HG03520 (cell line): ENCODE measurements at regions not wholly inside any gene's neighbourhood (a gene's known extent, or its start where the extent isn't known, plus 50 kb on each side); places are given as distances from the start of the nearest gene placed in this dataset.
A peak's percentile ranks its signal among the peaks of the same experiment; 100 is the strongest.
"Not testable (repeated sequence)": the region's sequence is repeated elsewhere in the genome, so short reads cannot be mapped to it uniquely, and the experiment has no call there.

Experiments
- ATAC-seq: cut with Tn5 transposase; IDR thresholded peaks from one replicate; pipeline ENCODE4 v1.9.1; 2021; ENCODE audit warnings: mild to moderate bottlenecking, moderate library complexity; ENCODE audit not compliant: unreplicated experiment

DNA sequence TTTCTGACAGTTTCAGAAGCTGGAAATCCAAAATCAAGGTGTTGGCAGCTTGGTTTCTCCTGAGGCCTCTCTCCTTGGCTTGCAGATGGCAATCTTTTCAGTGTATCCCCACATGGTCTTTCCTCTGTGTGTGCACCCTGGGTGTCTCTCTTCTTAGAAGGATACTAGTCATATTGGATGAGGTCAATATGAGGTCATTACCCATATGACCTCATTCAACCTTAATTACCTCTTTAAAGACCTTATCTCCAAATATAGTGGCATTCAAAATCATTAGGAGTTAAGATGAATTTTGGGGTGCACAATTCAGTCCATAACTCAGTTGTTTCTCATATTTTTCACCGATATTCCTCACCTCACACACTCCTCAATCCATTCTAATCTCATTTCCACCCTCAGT is 92.4 kb upstream of the TGM3 start:
- no peak for ATAC-seq

DNA sequence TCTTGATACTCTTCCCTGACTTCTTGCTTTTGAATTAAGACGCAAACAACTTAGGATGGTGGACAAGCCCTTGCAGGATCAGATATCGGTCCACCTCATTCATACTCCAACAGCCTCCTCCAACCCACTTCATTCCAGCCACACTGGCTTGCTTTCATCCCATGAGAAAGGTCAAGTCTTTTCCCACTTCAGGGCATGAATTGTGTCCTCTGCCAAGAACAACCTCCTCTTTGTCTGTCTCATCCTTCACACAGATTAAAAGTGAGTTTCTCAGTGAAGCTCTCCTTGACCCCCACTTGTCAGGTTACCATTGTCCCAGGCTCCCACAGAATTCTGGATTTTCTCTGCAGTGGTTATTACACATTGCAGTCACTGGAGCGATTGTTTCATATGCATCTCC is 91.8 kb upstream of the TGM3 start:
- ATAC-seq = no peak

DNA sequence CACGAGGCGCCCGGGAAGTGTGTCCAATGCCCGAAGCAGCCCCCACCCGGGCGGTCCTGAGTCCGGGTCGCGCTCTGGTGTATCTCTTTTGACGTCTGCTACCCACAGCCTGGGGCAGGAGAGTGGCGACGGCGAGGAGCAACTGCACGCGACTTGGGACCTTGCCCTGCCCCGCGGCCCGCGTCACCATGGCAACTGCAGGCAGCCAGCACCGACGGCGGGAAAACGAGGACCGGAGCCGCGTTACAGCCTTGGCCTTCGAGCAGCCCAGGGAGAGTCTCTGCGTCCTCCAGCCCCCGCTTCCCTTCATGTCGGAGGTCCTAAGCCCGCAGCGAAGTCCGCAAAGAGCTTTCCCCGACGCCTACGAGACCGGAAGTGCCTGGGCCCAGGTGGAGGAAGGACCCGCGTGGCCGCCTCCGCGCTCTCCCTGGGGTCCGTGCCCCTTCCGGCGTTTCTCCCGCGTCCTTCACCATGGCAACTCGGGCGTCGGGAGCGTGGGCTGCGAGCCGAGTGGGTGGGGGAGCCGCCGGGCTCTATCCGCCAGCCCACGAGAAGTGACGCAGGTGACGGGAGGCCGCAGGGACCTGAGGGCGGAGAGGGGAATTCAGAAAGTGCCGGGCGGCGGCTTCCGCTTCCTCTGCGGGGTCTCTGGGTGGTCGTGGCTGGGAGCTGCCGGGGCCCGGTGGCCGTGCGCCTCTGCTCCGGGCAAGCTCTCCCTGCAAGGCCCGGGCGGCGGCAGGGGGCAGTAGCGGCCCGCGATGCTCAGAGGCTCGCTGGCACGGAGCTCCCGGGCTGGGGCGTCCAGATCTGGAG is 88.6 kb upstream of the TGM3 start:
- peak; percentile 53 for ATAC-seq

DNA sequence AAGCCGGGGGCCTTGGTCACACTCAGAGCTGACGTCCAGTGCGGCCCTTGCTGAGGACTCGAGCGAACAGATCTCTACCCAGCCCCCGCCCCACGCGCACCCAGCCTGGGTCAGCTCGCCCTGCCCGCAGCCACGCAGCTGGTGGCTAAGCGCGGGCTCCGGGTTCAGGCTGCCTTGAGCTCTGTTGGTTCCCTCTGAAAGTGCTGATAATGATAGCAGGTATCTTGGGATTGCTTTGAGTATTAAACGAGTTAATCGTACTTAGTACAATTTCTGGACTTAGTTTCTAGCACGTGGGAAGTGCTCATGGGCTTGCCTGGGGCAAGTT is 88.1 kb upstream of the TGM3 start:
- ATAC-seq = no peak

DNA sequence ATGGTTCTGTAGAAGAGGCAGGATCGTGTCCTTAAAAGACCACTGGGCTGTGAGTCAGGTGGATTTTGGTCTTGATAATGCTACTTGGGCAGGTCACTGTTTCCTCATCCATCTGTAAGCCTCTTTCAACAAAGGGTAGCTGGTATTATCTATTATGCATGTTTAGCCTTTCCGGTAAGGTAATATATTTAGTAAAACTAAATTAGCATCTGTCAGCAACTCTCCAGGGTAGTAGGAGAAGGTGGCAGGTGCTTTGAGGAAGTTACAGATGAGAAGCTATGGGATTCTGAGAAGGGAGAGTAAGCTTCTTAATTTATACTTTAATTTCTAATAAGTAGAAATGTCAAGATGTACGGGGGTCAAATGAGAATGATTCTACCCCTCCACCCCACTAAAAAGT is 86.9 kb upstream of the TGM3 start:
- ATAC-seq = no peak

DNA sequence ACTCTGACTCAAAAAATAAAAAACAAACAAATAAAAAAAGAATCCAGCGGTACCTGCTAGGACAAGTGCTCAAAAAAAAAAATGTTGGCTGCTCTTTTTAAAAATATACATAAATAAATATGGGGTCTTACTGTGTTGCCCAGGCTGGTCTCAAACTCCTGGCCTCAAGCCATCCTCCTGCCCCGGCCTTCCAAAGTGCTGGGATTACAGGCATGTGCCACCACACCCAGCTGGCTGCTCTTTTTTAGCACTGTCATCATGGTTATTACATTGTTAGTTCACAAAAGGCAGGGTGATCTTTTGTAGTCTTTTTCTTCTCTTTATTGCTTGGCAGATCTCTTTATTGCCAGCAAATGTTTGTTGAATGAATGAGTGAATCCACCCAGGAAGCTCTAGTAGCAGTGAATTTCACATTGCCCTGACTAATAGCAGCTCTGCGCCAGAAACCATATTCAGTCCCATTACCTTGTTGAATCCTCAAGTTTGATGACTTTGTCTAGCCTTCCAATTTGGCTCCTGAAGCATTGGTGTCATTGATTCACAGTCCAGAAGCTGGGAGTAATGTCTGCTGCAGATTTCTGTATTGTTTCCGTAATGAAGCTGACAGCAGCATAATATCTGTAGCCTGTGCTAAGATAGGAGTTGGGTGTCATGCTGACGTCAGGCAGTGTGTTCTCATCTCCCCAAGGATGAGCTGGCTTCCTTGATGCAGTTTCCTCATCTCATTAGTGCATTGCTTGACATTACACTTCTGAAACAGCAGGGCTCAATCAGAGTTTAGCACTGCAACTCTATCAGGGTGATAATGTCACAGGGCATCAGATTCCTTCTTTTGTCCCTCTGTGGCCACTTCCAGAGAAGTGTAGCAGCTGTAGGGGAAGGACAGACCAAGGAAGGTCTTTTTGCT is 84.9 kb upstream of the TGM3 start:
- no peak for ATAC-seq

DNA sequence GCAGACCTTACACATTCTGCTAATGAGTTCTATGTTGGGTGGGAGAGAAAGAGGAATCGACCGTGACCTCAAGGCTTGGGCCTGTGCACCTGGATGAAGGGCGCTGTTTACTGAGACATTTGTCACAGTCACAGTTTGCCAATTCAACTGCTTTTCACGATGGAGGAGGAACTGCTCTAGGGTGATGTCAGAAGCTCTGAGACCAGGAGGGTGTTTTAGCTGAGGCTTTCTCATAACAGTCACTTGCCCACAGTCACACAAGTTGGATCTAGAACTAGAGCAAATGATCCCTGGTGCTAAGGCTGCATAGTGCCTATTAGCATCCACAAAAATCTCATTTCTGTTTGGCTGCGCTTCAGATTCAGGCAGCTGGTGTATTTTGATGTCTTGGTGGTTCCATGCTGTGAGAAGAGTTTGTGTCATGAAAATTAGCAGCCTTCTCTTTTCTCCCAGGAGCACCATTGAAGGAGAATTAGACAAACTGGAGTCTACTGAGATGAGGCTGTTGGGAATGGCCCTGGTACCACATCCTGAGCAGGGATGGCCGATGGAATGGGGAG is 83.3 kb upstream of the TGM3 start:
- ATAC-seq = no peak

DNA sequence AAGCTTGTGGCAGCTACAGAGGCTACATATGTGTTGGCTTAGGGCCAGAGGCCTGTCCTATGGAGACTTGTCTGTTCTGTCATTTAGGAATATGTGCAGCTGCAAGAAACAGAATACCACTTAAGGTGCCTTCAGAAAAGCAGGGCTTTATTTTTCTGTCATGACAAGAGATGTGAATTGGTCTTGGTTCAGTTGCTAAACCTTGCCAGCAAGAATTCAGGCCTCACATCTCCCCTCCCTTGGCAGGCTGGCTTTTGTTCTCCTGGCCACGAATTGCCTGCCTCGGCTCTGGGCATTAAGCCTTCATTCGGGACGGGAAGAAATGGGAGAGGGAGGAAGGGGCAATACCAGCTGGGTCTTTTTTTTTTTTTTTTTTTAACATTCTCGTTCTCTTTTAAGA is 82.4 kb upstream of the TGM3 start:
- no peak for ATAC-seq

DNA sequence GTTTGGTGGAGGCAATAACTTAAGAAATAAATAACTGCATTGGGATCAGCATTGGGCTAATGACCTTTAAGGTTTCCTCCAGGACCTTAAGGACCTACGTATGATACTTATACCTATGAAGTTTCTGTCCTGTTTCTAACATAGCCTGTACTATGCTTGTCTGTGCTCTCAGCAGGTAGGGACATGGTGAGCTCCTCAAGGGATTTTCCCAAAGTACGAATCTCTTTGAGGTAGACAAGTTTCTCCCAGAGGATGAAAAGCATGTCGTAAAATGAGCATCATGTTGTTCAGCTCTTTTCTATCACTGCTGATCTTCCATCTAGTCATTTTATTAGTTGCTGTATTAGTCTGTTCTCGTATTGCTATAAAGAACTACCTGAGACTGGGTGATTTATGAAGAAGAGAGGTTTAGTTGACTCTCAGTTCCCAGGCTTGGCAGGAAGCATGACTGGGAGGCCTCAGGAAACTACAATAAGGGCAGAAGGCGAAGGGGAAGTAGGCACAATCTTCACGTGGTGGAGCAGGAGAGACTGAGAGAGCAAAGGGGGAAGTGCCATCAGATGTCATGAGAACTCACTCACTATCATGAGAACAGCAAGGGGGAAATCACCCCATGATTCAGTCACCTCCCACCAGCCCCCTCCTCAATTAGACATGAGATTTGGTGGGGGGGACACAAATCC is 77.8 kb upstream of the TGM3 start:
- ATAC-seq = no peak

DNA sequence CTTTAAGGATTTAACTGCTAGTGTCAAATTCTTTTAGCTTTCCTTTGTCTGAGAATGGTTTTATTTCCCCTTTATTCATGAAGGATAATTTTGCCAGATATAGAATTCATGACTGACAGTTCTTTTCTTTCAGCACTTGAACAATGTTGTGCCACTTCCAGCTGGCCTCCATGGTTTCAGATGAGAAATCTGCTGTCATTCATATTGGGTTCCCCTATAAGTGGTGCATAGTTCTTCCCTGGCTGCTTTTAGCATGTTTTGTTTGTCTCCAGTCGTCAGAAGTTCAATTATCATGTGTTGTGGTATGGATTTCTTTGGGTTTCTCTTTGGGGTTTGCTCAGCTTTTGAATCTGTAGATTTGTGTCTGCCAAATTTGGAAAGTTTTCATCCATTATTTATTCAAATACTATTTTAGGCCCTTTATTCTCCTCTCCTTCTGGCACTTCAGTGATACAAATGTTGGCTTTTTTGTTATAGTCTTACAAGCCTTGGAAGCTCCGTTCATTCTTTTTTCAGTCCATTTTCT is 76.3 kb upstream of the TGM3 start:
- ATAC-seq = no peak

DNA sequence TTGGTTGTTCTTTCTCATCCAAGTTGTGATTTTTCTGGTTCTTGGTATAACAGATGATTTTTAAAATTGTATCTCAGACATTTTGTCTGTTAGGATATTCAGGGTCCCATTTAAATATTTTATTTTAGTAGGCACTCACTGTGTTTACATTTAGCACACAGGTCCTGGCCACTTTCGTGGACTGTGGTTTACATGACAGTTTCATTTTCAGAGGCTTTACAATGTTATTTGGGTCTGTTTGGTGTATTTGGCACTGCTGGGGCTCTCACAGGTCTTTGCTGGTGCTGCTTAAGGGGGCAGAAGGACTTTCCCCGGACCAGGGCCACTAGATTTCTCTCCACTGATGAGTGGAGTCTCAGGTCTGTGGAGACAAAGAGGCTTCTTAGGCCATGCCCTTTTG is 75.5 kb upstream of the TGM3 start:
- ATAC-seq = no peak

DNA sequence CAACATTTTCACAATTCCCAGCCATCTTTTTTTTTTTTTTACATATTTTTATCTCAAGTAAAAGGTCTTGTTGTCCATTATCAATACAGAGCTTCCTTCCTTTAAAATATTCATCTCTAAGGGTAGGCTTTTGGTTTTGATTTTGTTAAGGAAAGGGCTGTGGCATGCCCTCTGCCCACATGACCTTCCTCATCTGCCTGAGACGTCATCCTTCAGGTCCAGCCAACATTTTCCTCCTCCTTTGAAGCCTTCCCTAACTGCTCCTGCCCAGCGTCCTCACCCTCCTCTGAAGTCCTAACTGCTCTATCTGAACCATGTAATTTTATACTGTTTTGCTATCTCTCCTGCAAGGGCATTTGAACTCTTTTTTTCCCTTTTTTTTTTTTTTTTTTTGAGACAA is 73.9 kb upstream of the TGM3 start:
- ATAC-seq = no peak

DNA sequence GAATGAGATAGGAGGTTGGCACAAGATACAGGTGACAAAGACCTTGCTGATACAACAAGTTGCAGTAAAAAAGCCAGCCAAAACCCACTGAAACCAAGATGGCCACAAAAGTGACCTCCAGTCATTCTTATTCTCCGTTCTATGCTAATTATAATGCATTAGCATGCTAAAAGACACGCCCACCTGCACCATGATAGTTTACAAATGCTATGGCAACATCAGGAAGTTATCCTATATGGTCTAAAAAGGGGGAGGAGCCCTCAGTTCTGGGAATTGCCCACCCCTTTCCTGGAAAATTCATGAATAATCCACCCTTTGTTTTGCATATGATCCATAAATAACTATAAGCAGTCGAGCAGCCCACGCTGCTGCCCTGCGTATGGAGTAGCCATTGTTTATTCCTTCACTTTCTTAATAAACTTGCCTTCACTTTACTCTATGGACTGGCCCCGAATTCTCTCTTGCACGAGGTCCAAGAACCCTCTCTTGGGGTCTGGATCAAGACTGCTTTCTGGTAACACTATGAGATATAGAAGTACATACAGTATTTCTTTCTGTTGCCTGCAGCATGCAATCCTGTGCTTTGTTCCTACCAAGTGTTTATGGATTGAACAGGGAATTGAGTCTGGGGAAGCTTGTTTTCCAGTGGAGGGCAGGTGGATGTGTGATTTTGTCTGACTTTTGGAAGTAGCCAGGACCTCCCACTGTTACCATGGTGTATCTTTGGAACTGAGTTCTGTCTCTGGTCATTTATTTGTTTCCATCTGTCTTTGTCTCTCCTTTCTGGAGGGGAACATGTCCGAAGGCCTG is 72.0 kb upstream of the TGM3 start:
- ATAC-seq = no peak

DNA sequence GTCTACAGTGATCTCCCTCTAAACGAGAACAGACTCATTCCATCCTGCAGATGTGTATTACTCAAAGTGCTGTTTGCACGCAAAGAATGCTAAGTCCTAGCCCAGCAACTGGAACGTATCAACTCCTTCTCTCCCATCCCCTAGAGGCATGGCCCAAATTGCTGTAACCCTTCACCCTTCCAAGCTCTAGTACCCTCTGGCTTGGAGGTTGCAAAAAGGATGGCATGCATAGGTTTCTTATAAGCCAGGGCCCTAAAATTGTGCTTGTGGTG is 71.5 kb upstream of the TGM3 start:
- no peak for ATAC-seq

DNA sequence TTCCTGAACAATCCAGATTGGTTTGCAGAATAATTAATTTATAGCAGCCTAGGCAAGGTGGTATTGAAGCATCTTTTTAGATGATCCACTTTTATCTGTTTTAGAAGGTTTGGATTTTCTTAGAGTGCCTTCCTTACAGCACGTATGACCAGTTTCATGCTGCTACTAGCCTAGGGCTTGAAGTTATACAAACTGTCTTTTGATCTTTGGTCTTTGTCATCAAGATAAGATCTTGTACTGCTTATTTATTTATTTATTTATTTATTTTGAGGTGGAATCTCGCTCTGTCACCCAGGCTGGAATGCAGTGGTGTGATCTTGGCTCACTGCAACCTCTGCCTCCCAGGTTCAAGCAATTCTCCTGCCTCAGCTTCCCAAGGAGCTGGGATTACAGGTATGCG is 68.5 kb upstream of the TGM3 start:
- not testable (repeated sequence) for ATAC-seq

DNA sequence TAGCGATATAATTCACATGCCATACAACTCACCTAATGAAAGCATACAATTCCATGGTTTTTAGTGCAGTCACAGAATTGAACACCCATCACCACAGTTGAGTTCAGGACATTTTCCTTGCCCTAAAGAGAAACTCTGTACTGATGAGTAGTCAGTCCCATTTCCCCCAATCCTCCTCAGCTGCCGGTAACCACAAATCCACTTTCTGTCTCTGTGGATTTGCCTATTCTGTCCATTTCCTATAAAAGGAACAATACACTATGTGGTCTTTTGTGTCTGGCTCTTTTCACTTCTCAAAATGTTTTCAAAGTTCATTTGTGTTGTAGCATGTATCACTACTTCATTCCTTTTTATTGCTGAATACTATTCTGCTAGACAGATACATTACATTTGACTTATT is 67.9 kb upstream of the TGM3 start:
- ATAC-seq = no peak

DNA sequence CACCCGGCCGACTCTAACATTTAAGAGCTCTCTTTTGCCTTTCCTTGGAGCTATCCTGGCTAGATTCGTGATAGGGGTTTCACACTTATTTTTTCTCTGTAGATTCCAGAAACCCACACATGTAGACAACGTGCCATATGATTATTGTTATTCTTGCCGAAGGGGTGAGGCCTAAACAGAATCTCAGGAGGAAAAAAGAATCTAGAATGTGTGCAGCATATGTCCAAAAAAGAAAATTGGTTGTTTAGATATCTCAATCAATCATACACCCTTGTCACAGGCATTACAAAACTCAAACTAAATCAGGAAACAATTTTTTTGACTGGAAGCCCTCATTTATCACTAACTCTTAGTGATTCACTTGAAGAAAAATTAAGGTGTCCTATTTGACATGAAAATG is 66.9 kb upstream of the TGM3 start:
- no peak for ATAC-seq

DNA sequence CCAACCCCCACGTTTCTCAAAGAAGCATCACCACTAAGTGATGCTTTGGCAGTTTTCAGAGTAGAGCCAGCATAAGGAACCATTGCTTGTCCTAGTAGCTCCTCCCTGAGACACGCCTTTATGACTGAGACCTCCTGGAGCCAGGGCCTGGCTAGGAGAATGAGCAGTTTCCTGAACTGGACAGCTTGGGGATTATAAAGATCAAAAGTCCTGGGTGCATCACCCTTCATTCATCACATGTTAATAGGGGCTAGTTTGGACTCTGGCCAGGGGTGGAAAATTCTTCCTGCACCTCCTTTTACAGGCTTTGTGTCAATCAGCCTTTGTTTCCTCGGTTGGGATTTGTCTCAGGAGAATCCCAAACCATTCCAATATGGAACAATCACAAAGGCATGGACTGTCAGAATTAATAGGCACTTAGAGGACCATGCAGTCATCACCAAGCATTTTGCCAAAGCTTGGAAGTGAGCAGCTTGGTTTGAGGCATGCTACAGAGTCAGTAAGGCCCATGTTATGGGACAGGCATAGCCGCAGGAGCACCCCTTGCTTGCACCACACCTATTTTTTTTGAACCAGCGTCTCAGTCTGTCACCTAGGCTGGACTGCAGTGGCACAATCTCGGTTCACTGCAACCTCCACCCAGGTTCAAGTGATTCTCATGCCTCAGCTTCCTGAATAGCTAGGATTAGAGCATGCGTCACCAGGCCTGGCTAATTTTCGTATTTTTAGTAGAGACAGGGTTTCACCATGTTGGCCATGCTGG is 64.9 kb upstream of the TGM3 start:
- ATAC-seq = no peak

DNA sequence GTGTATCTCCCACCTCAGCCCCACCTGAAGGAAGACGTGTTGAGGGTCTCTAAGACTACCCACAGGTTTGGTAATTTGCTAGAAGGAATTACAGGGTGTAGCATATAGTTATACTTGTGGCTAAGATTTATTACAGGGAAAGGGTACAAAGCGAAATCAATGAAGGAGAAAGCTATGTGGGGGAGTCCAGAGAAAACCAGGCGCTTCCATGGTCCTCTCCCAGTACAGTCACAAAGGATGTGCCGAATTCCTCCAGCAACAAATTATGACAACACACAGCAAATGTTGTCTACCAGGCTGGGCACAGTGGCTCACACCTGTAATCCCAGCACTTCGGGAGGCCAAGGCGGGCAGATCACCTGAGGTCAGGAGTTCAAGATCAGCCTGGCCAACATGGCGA is 64.1 kb upstream of the TGM3 start:
- ATAC-seq = no peak

DNA sequence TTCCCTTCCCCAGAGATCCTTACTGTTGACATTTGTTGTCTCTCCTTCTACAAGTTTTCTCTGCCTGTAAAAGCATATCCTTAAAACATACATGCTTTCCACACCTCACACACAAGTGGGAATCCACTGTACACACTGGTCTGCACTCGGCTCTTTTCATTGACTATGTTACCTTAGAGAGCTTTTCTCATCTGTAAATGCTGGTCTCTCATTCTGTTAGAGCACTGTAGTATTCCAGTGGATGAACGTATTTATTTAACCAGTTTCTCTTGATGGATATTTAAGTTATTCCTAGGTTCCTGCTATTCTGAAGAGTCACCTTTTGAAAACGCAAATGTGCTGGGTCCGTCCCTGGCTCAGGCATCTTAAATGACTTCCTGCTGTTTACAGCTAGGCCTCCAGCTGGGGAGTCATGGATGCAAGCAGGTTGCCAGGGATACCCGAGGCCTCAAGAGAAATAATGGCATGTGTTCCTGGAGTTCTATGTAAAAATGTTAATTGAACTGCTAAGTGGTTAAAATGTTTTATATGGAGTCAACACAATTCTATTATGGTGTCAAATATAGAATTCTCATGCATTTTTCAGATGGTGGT is 61.1 kb upstream of the TGM3 start:
- no peak for ATAC-seq
